Testis (tissue), 2 donors: ENCODE measurements at regions not wholly inside any gene's neighbourhood (a gene's known extent, or its start where the extent isn't known, plus 50 kb on each side); places are given as distances from the start of the nearest gene placed in this dataset.
"Not testable (repeated sequence)": the region's sequence is repeated elsewhere in the genome, so short reads cannot be mapped to it uniquely, and the experiment has no call there.

Experiments
- DNase-seq: peaks from one replicate; pipeline ENCODE4 v3.0.0-alpha.2; 2019
- H3K27ac ChIP-seq, 2 donors: fragments of 200-600 bp; sonication (generic); one replicate each; pipeline ENCODE4 v1.5.1; 2019
- H3K27me3 ChIP-seq: fragments of 200-600 bp; sonication (generic); one replicate; pipeline ENCODE4 v1.5.1; 2019
- H3K36me3 ChIP-seq: fragments of 200-600 bp; sonication (generic); one replicate; pipeline ENCODE4 v1.5.1; 2017; ENCODE audit warnings: low read depth; ENCODE audit errors: missing control alignments
- H3K4me1 ChIP-seq: fragments of 200-600 bp; sonication (generic); one replicate; pipeline ENCODE4 v1.5.1; 2019
- H3K4me3 ChIP-seq, 2 donors: fragments of 200-600 bp; sonication (generic); one replicate each; pipeline ENCODE4 v1.5.1; 2017 to 2019
- H3K9me3 ChIP-seq: fragments of 200-600 bp; sonication (generic); one replicate; pipeline ENCODE4 v1.5.1; 2017
- POLR2A ChIP-seq: fragments of 450-650 bp; IDR thresholded peaks from one replicate; pipeline ENCODE4 v1.6.1; 2017; ENCODE audit warnings: antibody characterized with exemption, mild to moderate bottlenecking, moderate library complexity
- WGBS, 2 donors: methylation state at CpG; one replicate each; pipeline ENCODE4 v1.1.5; 2018; 5-methylcytosine and 5-hydroxymethylcytosine counted together
- intact Hi-C: fragments of 100-400 bp; cut with DNase I; formaldehyde crosslinking; loops from one replicate; pipeline ENCODE4 v1.15.1; 2023; ENCODE audit warnings: low total_unique reads
- TF ChIP-seq, protein P1 (sequence below), 3 experiments: fragments of 450-650 bp in 2 of 3; fragments of 200-600 bp in 1 of 3; sonication (generic) in 1 of 3; IDR thresholded peaks; one replicate each; pipeline ENCODE4 v1.5.1; 2016 to 2019; ENCODE audit warnings: antibody characterized with exemption in 3 of 3, mild to moderate bottlenecking in 2 of 3, moderate library complexity in 1 of 3

GRCh38 chr11:104679258-104679657 lies 219.0 kb downstream of the CASP12 start:
- 80 to 84% methylated on average over 2 of the region's 2 CpGs for WGBS, 2 donors
- Histone ChIP-seq H3K9me3 (no peaks in the 10 kb centered on the region), H3K4me1 (no peaks in the 10 kb centered on the region), H3K27me3 (no peaks in the 10 kb centered on the region), H3K4me3 (no peak overlapping the region), H3K36me3 (no peaks in the 10 kb centered on the region), H3K27ac (no peak overlapping the region)
- no peak for DNase-seq
- TF ChIP-seq, protein P1, sequence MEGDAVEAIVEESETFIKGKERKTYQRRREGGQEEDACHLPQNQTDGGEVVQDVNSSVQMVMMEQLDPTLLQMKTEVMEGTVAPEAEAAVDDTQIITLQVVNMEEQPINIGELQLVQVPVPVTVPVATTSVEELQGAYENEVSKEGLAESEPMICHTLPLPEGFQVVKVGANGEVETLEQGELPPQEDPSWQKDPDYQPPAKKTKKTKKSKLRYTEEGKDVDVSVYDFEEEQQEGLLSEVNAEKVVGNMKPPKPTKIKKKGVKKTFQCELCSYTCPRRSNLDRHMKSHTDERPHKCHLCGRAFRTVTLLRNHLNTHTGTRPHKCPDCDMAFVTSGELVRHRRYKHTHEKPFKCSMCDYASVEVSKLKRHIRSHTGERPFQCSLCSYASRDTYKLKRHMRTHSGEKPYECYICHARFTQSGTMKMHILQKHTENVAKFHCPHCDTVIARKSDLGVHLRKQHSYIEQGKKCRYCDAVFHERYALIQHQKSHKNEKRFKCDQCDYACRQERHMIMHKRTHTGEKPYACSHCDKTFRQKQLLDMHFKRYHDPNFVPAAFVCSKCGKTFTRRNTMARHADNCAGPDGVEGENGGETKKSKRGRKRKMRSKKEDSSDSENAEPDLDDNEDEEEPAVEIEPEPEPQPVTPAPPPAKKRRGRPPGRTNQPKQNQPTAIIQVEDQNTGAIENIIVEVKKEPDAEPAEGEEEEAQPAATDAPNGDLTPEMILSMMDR (IDR thresholded peaks at IDR 0.05) = no peak
- no peak for TF ChIP-seq POLR2A
- intact Hi-C loops = no loop called here

DNA sequence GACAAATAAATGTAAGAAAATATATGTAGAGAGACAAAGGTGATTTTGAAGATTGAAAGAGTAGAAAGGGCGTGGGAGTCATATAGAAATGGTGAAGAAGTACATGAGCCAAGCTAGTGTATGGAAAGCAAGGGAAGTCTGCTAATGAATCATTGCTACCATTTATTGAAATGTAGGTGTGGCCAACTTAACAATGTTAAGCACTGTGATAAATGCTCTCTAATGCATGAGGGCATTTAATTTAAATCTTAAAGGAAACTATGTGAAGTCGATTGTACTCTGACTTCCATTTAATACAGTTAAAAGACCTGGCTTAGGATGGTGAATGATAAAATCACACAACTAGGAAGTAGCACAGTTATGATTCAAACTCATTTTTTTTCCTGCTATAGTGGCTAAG lies 219.9 kb downstream of the CASP12 start:
- Histone ChIP-seq H3K9me3 (no peaks in the 10 kb centered on the region), H3K36me3 (no peaks in the 10 kb centered on the region), H3K4me1 (no peaks in the 10 kb centered on the region), H3K4me3 (no peak overlapping the region), H3K27ac (no peak overlapping the region), H3K27me3 (no peaks in the 10 kb centered on the region)
- DNase-seq = no peak
- intact Hi-C loops = no loop called here
- no peak for TF ChIP-seq POLR2A
- TF ChIP-seq, protein P1 (IDR thresholded peaks at IDR 0.05) = no peak
- WGBS, 2 donors = 69 to 78% methylated on average over 2 of the region's 2 CpGs

GRCh38 chr11:104677069-104677468 lies 221.2 kb downstream of the CASP12 start:
- H3K4me3 ChIP-seq, H3K27ac ChIP-seq, H3K27me3 ChIP-seq, H3K36me3 ChIP-seq, intact Hi-C loops, H3K4me1 ChIP-seq, H3K9me3 ChIP-seq, DNase-seq: not testable (repeated sequence)
- WGBS, 2 donors = 100% methylated on average over 1 of the region's 3 CpGs

- no peak for TF ChIP-seq POLR2A
- TF ChIP-seq, protein P1 (IDR thresholded peaks at IDR 0.05) = no peak
- Histone ChIP-seq H3K27me3 (no peaks in the 10 kb centered on the region), H3K4me1 (no peaks in the 10 kb centered on the region), H3K27ac (no peak overlapping the region), H3K4me3 (no peak overlapping the region), H3K36me3 (no peaks in the 10 kb centered on the region), H3K9me3 (no peaks in the 10 kb centered on the region)
- no peak for DNase-seq
- intact Hi-C loops = no loop called here
Measured at GRCh38 chr11:104672897-104673296, 225.4 kb downstream of the CASP12 start.

DNA sequence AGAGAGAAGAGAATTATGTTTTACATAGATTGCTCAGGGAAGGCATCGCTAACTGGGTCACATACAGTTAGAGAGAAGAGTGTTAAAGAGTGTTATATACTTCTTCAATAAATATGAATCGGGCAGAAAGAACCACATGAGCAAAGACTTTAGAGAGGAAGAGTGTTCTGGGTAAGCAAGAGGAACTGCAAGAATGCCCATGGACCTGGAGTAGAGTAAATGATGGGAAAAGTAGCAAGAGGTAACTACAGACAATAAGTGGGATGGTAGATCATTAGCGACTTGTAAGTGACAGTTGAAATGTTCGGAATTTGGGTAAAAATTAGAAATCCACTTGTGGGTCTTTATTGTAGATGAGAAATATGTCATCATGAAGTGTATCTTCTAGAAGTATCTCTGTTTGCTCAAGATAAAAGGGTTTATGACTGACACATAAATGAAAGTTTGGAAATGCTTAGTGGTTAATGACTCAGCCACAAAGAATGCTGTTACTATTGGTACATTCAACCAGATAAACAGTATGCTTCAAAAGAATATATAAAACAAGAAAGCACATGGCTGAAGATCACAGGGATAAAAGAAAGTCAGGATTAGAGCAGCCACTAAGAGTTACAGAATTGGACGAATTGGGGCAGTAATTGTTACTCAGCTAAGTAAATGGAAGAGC lies 229.3 kb downstream of the CASP12 start:
- no peak overlapping the region for H3K4me3 ChIP-seq
- H3K4me1 ChIP-seq = no peaks in the 10 kb centered on the region
- H3K27me3 ChIP-seq = no peaks in the 10 kb centered on the region
- no peak overlapping the region for H3K27ac ChIP-seq
- WGBS, 2 donors = 85 to 89% methylated on average over 5 of the region's 5 CpGs
- H3K9me3 ChIP-seq = no peaks in the 10 kb centered on the region
- DNase-seq = no peak
- no peaks in the 10 kb centered on the region for H3K36me3 ChIP-seq
- TF ChIP-seq, protein P1 (IDR thresholded peaks at IDR 0.05) = no peak
- TF ChIP-seq POLR2A = no peak
- intact Hi-C loops = no loop called here
